ENCODE measurements at regions not wholly inside any gene's neighbourhood (a gene's known extent, or its start where the extent isn't known, plus 50 kb on each side); places are given as distances from the start of the nearest gene placed in this dataset.

- TF ChIP-seq, protein P1, sequence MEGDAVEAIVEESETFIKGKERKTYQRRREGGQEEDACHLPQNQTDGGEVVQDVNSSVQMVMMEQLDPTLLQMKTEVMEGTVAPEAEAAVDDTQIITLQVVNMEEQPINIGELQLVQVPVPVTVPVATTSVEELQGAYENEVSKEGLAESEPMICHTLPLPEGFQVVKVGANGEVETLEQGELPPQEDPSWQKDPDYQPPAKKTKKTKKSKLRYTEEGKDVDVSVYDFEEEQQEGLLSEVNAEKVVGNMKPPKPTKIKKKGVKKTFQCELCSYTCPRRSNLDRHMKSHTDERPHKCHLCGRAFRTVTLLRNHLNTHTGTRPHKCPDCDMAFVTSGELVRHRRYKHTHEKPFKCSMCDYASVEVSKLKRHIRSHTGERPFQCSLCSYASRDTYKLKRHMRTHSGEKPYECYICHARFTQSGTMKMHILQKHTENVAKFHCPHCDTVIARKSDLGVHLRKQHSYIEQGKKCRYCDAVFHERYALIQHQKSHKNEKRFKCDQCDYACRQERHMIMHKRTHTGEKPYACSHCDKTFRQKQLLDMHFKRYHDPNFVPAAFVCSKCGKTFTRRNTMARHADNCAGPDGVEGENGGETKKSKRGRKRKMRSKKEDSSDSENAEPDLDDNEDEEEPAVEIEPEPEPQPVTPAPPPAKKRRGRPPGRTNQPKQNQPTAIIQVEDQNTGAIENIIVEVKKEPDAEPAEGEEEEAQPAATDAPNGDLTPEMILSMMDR (IDR thresholded peaks at IDR 0.05; ENCODE audit: low read depth, low read length, missing control alignments) = no peak
- DNase-seq (ENCODE audit: low read depth) = no peak
- no peak overlapping the region for H3K4me3 ChIP-seq (ENCODE audit: low read depth, low read length)
Observed at GRCh38 chr3:27573138-27573537, 89.0 kb upstream of the SLC4A7 start.

- TF ChIP-seq, protein P1 (IDR thresholded peaks at IDR 0.05; ENCODE audit: low read depth, low read length, missing control alignments) = no peak
- H3K4me3 ChIP-seq (ENCODE audit: low read depth, low read length) = no peak overlapping the region
- DNase-seq (ENCODE audit: low read depth) = no peak
Observed at GRCh38 chr3:27571345-27571744, 87.2 kb upstream of the SLC4A7 start.

DNA sequence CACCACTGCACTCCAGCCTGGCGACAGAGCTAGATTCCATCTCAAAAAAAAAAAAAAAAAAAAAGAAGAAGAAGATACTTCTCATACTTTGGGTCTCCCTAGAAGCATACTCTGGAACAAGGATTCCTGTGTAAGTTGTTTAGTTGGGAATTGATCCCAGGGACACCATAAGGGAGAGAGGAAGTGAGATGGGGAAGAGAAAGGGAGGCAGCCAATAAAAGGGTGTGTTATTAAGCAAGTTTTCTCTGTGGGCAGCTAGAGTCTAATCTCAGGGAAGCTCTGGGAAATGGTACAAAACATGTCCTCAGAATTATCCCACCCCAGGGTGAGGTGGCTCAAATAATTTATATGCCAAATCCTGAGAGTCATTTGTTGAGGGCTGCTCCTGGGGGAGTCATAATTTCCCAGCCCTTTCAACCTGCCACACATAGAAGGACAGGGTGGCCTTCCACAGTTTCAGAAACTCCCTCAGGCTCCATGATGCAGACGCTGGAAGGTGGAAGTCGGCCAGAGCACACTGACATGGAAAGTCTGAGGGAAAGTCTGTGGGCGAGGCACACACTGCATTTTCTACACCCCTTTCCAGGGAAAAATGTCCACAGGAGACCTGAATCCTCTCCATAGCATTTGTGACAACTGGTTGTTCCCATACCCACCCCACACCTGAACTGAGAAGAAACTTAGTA is 86.4 kb upstream of the SLC4A7 start:
- DNase-seq (ENCODE audit: low read depth) = no peak
- no peak overlapping the region for H3K4me3 ChIP-seq (ENCODE audit: low read depth, low read length)
- TF ChIP-seq, protein P1 (IDR thresholded peaks at IDR 0.05; ENCODE audit: low read depth, low read length, missing control alignments) = no peak

DNA sequence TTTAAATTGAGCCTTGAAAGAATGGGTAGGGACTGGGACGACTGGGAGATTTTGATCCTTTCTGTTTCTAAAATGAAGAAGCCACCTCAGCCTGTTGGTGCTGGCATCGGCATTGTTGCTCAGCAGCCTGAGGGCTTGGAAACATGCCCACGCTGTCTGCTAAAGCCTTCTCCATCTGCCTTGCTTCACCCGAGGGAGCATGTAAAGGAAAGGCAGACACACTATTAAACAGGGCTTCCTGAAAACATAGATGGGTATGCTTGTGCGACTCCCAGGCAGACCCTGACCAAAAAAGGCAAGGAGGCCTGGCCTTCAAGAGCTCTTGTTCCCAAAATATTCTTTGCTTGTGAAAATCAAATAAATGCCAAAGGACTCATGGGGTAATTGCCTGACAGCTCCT is 84.2 kb upstream of the SLC4A7 start:
- no peak overlapping the region for H3K4me3 ChIP-seq (ENCODE audit: low read depth, low read length)
- no peak for DNase-seq (ENCODE audit: low read depth)
- TF ChIP-seq, protein P1 (IDR thresholded peaks at IDR 0.05; ENCODE audit: low read depth, low read length, missing control alignments) = no peak

DNA sequence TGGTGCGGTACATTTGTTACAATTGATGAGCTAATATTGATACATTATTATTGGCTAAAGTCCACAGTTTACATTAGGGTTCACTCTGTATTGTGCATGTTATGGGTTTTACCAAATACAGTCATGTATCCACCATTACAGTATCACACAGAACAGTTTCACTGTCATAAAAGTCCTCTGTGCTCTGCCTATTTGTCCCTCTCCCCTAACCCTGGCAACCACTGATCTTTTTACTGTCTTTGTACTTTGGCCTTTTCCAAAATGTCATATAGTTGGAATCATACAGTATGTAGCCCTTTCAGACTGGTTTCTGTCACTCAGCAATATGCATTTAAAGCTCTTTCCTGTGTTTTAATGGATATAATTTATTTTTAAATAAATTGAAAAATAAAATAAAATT is 83.1 kb upstream of the SLC4A7 start:
- TF ChIP-seq, protein P1 (IDR thresholded peaks at IDR 0.05; ENCODE audit: low read depth, low read length, missing control alignments) = no peak
- no peak for DNase-seq (ENCODE audit: low read depth)
- H3K4me3 ChIP-seq (ENCODE audit: low read depth, low read length) = no peak overlapping the region

- no peak overlapping the region for H3K4me3 ChIP-seq (ENCODE audit: low read depth, low read length)
- TF ChIP-seq, protein P1 (IDR thresholded peaks at IDR 0.05; ENCODE audit: low read depth, low read length, missing control alignments) = no peak
- no peak for DNase-seq (ENCODE audit: low read depth)
Observed at GRCh38 chr3:27565201-27565852, 81.1 kb upstream of the SLC4A7 start.

- no peak for DNase-seq (ENCODE audit: low read depth)
Observed at GRCh38 chr3:27561576-27561975, 77.4 kb upstream of the SLC4A7 start.

More at GRCh38 chr3:27561576-27561975, 77.4 kb upstream of the SLC4A7 start:
- no peak overlapping the region for H3K4me3 ChIP-seq (ENCODE audit: low read depth, low read length)
- TF ChIP-seq, protein P1 (IDR thresholded peaks at IDR 0.05; ENCODE audit: low read depth, low read length, missing control alignments) = no peak

Data from GM12864 (cell line).